ENCODE measurements at regions not wholly inside any gene's neighbourhood (a gene's known extent, or its start where the extent isn't known, plus 50 kb on each side); places are given as distances from the start of the nearest gene placed in this dataset.

GRCh38 chr13:34419755-34420154 lies 522.3 kb upstream of the NBEA start:
- TF ChIP-seq CTCF (IDR thresholded peaks at IDR 0.05 in 8 of 11, conservative IDR thresholded peaks at IDR 0.05 in 3 of 11) (no peak), POLR2A (IDR thresholded peaks at IDR 0.05) (no peak)

All from spleen (tissue), 7 donors.